HCEC 1CT (cell line): ENCODE measurements at regions not wholly inside any gene's neighbourhood (a gene's known extent, or its start where the extent isn't known, plus 50 kb on each side); places are given as distances from the start of the nearest gene placed in this dataset.
A peak's percentile ranks its signal among the peaks of the same experiment; 100 is the strongest.

Experiments used
- DNase-seq: peaks from one replicate; pipeline ENCODE4 v3.0.0-alpha.2; 2017

DNA sequence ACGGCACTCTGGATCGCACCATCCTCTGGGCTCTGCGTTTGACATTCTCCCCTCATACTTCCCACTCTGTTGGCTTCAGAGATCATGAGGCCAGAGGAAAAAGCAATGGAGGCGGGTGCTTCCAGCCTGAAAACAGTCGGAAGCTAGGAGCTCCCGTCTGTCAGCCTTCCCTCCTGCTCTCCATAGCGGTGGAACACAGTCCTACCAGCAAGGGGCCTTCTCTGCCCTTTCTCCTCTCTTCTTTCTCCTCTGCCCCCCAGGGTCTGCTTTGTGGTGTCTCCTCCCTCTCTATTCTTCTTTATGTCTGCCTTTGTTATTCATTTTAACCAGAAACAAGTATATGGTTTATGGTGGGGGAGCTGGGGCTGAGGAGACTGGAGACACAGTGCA is 152.5 kb upstream of the NFIB start:
- DNase-seq: no peak

DNA sequence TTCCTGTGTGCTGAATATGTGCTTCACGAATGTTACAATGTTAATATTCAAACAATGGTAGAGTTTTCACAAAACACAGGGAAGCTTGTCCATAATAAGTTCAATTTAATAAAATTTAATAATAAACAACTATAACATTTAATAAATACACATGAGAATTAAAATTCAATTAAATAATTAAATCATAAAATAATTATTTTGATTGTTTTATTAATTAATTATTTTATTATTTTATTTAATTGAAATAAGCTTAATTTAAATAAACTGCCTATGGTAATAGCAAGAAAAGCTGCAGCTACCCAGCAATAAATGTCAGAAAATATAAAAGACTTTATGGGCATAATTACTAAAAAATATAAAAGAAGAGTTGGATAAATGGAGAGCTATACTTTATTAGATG is 149.0 kb upstream of the NFIB start:
- no peak for DNase-seq

- DNase-seq: no peak
Measured at GRCh38 chr9:14455243-14455642, 141.3 kb upstream of the NFIB start.

DNA sequence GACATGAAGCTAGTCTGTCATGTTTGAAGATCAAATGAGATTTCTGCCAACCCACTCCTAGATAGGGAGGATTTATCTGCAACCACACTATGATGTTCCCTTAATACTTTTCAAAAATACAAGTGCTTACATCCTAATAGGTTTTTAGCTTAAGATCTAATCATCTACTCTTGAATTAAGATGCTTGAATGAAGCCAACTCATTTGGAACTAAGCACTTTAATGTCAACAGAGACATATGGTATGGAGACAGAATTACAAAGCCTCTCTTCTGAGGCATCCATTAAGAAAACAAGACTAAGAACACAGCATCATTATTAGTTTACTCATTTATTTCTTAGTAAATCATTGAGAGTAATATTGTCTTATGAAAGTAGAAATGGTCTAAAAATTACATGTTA is 139.3 kb upstream of the NFIB start:
- no peak for DNase-seq

DNA sequence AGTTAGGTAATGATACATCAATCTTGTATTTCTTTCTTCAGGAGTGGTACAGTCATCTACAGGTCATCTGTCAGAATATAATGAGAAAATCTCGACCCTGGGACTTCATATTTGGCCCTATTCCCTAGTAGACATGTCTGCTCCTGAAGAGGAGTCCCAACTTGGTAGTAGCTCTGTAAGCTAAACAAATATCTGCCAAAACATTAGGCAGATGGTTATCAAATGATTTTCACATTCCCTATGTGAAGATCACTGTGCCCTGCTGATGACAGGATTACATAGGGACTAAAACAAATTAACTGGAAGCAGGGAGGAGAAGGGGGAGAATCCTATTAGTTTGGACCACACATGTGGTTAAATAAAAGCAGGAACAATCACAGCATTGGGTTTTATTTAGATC is 138.6 kb upstream of the NFIB start:
- no peak for DNase-seq

DNA sequence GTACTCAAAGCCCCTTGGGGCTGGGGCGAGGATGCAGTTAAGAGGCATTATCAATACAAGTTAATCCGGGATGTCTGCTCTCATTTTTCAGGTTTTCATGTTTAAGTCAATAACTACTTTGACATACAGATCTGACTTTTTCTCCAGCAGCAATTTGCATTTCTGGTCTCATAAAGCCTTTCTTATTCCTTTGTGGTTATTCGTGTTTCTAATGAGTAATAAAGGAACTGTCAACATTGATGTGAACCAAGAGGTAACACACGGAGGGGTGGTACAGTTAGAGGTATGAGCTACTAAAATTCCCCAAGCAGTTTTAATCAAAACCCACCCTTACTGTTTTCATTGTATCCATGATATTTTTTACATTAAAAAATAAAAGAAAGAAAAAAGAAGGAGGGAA is 138.0 kb upstream of the NFIB start:
- no peak for DNase-seq

DNA sequence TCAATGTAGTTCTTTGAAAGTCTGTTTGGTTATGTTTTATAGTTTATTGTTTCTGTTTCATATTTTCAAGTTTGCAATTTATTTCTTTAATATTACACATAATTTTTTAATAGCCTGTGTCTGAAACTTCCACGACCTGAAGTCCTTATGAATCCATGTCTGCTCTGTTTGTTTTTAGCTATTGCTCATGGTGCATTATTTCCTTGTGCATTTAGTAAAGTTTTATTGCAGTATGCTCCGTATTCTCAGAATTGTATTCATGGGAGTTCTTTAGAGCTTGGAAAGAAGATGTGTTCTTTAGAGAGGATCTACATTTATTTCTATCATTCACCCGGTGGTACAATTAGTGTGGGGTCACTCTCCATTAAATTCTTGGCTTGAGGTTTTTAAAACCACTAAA is 133.2 kb upstream of the NFIB start:
- no peak for DNase-seq

- no peak for DNase-seq
Measured at GRCh38 chr9:14445946-14446345, 132.0 kb upstream of the NFIB start.

DNA sequence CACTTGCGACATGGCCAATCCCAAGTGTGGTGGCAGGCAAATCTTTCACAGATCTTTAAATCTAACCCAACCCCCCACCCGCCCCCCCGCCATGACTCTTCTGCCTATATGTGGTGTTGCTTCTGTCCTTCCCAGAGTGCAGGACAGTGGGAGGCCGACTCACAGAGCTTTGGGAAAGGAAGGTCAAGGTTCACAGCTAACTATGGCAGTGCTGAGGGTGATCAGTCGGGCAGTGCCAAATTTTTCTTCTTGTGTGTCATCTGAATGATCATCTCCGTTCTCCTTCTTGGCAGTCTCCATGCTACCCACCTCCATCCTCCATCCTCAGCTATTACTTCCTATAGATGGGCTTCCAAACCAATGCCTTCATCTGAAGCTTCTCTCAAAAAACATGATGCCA is 129.0 kb upstream of the NFIB start:
- DNase-seq: no peak

- DNase-seq: no peak
Measured at GRCh38 chr9:14441976-14442651, 128.2 kb upstream of the NFIB start.

DNA sequence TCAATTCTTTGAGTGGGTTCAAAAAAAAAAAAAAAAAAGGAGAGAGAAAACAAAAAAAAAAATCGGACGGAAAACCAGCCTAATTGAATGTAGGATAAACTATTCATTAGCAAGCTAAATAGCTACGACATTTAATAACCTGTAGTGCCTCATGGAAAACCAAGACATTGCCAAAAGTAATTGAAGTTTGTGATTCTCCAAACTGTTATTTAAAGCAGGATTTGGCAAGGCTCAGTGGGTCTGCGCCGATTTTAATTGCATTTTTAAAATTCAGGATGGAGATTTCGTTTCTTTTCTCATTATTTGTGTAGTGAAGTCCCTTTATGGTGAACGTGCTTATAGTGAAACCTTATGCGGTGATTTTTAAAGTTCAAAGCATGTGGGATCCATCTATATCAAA is 127.2 kb upstream of the NFIB start:
- no peak for DNase-seq

- no peak for DNase-seq
Measured at GRCh38 chr9:14440062-14440461, 126.1 kb upstream of the NFIB start.

DNA sequence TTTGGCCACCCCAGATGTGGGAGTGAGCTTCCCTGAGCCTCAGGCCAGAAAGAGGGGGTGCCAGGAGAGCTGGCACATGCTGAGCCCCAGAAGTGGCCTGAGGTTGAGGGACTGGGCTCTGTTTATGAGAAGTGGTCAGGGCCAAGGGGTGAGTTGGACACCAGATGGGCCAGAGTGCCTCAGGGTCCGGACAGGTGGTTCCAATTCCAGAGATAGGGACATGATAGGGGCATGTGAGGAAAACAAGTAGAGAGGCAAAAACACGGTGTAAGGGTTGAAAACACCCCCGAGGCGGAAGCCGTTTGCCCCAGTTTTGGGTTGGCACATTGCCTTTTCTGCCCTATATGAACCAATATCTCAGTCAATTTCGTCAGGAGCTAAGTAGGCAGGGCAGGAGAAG is 125.6 kb upstream of the NFIB start:
- no peak for DNase-seq

- DNase-seq: no peak
Measured at GRCh38 chr9:14438232-14439021, 124.5 kb upstream of the NFIB start.

DNA sequence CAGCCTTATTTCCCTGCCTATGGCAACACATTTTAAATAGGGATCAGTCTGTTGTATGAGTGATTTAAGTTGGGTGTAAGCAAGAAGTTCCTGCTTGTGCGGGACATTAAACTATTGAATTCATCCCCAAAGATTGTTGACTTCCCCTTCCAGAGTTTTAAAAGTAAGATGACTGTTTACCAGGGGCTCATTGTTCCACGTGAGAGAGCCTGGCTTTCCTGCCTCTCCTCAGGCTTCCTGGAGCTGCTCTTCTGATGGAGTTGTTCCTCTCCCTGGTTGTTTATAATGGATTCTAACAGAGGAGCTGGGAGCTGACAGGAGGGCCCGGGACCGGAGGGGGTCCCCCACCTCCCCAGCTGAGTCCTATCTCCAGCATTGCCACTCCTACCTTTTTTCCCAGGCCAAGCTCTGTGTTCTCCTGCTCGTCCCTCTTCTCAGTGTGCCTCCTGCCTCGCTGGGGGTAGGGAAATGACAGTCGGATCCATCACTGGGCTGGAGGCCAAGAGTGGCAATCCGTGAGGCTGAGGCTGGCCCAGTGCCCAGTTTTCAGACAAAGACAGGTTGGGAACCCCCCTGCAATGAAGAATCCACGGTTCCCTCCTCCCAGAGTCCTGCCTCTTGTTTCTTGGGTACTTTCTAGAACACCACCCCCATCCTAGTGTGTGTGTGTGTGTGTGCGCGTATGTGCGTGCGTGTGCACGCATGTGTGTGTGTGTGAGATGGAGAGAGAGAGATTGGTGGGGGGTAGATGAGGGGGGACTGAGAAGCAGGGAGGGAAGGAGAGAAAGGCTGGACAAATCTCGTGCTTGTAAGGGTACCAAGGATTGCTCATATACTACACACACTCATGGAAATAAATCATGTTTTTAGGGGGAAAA is 123.7 kb upstream of the NFIB start:
- no peak for DNase-seq

GRCh38 chr9:14435871-14436270 is 121.9 kb upstream of the NFIB start:
- DNase-seq: no peak

- DNase-seq: no peak
Measured at GRCh38 chr9:14434971-14435718, 121.2 kb upstream of the NFIB start.

DNA sequence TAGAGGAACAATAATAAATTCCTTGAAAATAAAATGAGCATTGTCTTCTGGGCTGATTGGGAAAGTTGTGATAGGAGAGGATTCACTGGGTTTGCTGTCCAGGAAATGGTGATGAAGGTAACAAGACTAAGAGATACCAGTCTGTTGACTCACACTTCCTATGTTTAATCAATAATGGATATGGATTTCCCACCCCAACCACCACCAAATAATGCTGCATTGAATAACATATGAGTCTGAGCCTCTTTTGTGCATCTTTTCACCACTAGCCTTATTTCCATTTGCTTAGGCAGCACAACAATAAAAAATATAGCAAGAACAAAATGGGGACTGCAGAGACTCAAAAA is 120.2 kb upstream of the NFIB start:
- no peak for DNase-seq

DNA sequence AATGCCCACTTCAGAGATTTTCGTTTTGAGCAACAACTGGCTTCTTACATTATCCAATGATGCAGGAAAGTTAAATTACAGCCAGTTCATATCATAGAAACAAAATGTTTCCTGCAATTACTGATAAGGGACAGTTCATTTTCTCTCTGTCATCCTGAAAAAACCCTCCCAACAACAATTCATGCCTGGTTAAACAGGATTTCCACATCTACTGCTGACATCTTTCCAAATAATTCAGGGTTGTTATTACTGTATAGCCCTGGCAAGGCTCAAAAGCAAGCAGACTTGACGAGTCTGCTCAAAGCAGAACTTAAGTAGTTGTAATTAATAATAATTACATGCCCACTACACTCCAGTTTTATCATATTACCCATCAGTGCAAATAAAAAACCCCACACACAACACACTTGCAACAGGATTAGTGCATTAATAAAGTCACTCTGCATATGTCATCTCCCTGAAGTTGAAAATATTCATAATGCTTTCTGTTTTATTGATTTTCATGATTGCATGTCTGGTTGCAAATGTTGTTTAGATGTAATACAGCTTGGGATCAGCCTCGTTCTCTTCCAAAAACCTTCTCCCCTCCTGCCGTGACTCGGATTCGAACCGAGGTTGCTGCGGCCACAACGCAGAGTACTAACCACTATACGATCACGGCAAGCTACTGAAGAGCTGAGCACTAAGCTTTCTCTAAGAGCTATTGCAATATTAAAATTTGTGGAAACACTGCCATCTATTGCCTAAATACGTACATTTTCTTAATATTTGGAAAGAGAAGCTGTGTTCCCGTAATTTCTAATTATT is 119.6 kb upstream of the NFIB start:
- DNase-seq: peak; percentile 62

GRCh38 chr9:14432666-14433350 is 118.9 kb upstream of the NFIB start:
- DNase-seq: no peak

- peak; percentile 35 for DNase-seq
Measured at GRCh38 chr9:14428781-14429230, 114.9 kb upstream of the NFIB start.

- DNase-seq: no peak
Measured at GRCh38 chr9:14427419-14427818, 113.5 kb upstream of the NFIB start.
